Stimulated activated CD8-positive, alpha-beta memory T cell treated with anti-CD3 and anti-CD28 coated beads, Interleukin-12 subunit alpha, Interleukin-12 subunit beta, amount 100 ng/mL, for 24 hours (primary cell): ENCODE measurements at regions not wholly inside any gene's neighbourhood (a gene's known extent, or its start where the extent isn't known, plus 50 kb on each side); places are given as distances from the start of the nearest gene placed in this dataset.

Experiments used
- DNase-seq: peaks from one replicate; pipeline ENCODE4 v3.0.0-alpha.2; 2020; ENCODE audit errors: extremely low read depth

GRCh38 chr2:217065695-217066405 is 206.0 kb upstream of the TNP1 start:
- DNase-seq, result no peak

- no peak for DNase-seq
These were observed 205.1 kb upstream of the TNP1 start for GRCh38 chr2:217065012-217065290.

GRCh38 chr2:217064234-217065011 is 204.6 kb upstream of the TNP1 start:
- DNase-seq, result no peak

GRCh38 chr2:217063238-217063755 is 203.4 kb upstream of the TNP1 start:
- no peak for DNase-seq

- no peak for DNase-seq
These were observed 202.9 kb upstream of the TNP1 start for GRCh38 chr2:217062768-217063167.

GRCh38 chr2:217061916-217062505 is 202.1 kb upstream of the TNP1 start:
- no peak for DNase-seq

GRCh38 chr2:217060951-217061547 is 201.2 kb upstream of the TNP1 start:
- no peak for DNase-seq

- DNase-seq, result no peak
These were observed 200.7 kb upstream of the TNP1 start for GRCh38 chr2:217060516-217060915.

- DNase-seq, result no peak
These were observed 199.2 kb upstream of the TNP1 start for GRCh38 chr2:217058791-217059755.

GRCh38 chr2:217057773-217058172 is 197.9 kb upstream of the TNP1 start:
- DNase-seq, result no peak

- no peak for DNase-seq
These were observed 195.8 kb upstream of the TNP1 start for GRCh38 chr2:217055624-217056023.

GRCh38 chr2:217054791-217055190 is 194.9 kb upstream of the TNP1 start:
- DNase-seq, result no peak

- DNase-seq, result no peak
These were observed 193.2 kb upstream of the TNP1 start for GRCh38 chr2:217052856-217053577.

- no peak for DNase-seq
These were observed 191.6 kb upstream of the TNP1 start for GRCh38 chr2:217051416-217051815.

GRCh38 chr2:217049956-217050355 is 190.1 kb upstream of the TNP1 start:
- DNase-seq, result no peak

- no peak for DNase-seq
These were observed 189.6 kb upstream of the TNP1 start for GRCh38 chr2:217049422-217049821.

- no peak for DNase-seq
These were observed 188.9 kb upstream of the TNP1 start for GRCh38 chr2:217048730-217049129.

GRCh38 chr2:217047631-217048030 is 187.8 kb upstream of the TNP1 start:
- DNase-seq, result no peak

GRCh38 chr2:217047209-217047608 is 187.3 kb upstream of the TNP1 start:
- no peak for DNase-seq

- no peak for DNase-seq
These were observed 186.0 kb upstream of the TNP1 start for GRCh38 chr2:217045700-217046475.
